Chondrocyte (in vitro differentiated cells): ENCODE measurements at regions not wholly inside any gene's neighbourhood (a gene's known extent, or its start where the extent isn't known, plus 50 kb on each side); places are given as distances from the start of the nearest gene placed in this dataset.

ENCODE experiments used
- DNase-seq: peaks from one replicate; pipeline ENCODE4 v3.0.0; 2021; ENCODE audit warnings: mixed read lengths, low spot score
- H3K27ac Mint-ChIP-seq: one replicate; pipeline ENCODE4 v1.8.0; 2021; ENCODE audit warnings: mild to moderate bottlenecking, moderate library complexity, mixed read lengths; ENCODE audit not compliant: unreplicated experiment
- H3K27me3 Mint-ChIP-seq: 2 replicates; pipeline ENCODE4 v1.8.0; 2021; ENCODE audit warnings: low read depth, mixed read lengths
- H3K36me3 Mint-ChIP-seq: 2 replicates; pipeline ENCODE4 v1.8.0; 2021; ENCODE audit warnings: low read depth, mixed read lengths
- H3K4me1 Mint-ChIP-seq: 2 replicates; pipeline ENCODE4 v1.8.0; 2021; ENCODE audit warnings: low read depth, mild to moderate bottlenecking, mixed read lengths
- H3K4me3 Mint-ChIP-seq: one replicate; pipeline ENCODE4 v1.8.0; 2021; ENCODE audit warnings: mild to moderate bottlenecking, moderate library complexity, mixed read lengths; ENCODE audit not compliant: unreplicated experiment
- H3K9me3 Mint-ChIP-seq: 2 replicates; pipeline ENCODE4 v1.8.0; 2021; ENCODE audit warnings: low read depth, mixed read lengths
- CTCF ChIP-seq: fragments of 200-600 bp; sonication (generic); IDR thresholded peaks from 2 replicates; pipeline ENCODE4 v1.5.0; 2021; ENCODE audit warnings: antibody characterized with exemption, mild to moderate bottlenecking, moderate library complexity

GRCh38 chr3:40871394-40871793 is 327.9 kb upstream of the CTNNB1 start:
- Mint-ChIP-seq H3K27ac (no peak overlapping the region), H3K36me3 (no peaks in the 10 kb centered on the region), H3K4me1 (peaks cover 46% of the 10 kb centered on the region), H3K4me3 (no peak overlapping the region), H3K27me3 (no peaks in the 10 kb centered on the region), H3K9me3 (peaks cover 3% of the 10 kb centered on the region)
- DNase-seq: no peak
- no peak for TF ChIP-seq CTCF

- no peak for DNase-seq
- Mint-ChIP-seq H3K4me1 (peaks cover 56% of the 10 kb centered on the region), H3K27ac (no peak overlapping the region), H3K27me3 (no peaks in the 10 kb centered on the region), H3K4me3 (no peak overlapping the region), H3K9me3 (peaks cover 3% of the 10 kb centered on the region), H3K36me3 (no peaks in the 10 kb centered on the region)
- TF ChIP-seq CTCF: no peak
These were observed 326.9 kb upstream of the CTNNB1 start for GRCh38 chr3:40872258-40872920.

GRCh38 chr3:40873476-40873875 is 325.8 kb upstream of the CTNNB1 start:
- H3K27ac Mint-ChIP-seq: no peak overlapping the region
- no peaks in the 10 kb centered on the region for H3K36me3 Mint-ChIP-seq
- H3K4me1 Mint-ChIP-seq: peaks cover 62% of the 10 kb centered on the region
- no peak overlapping the region for H3K4me3 Mint-ChIP-seq
- TF ChIP-seq CTCF: no peak
- no peaks in the 10 kb centered on the region for H3K27me3 Mint-ChIP-seq
- no peak for DNase-seq
- H3K9me3 Mint-ChIP-seq: peaks cover 3% of the 10 kb centered on the region

- H3K36me3 Mint-ChIP-seq: no peaks in the 10 kb centered on the region
- peaks cover 3% of the 10 kb centered on the region for H3K9me3 Mint-ChIP-seq
- H3K27ac Mint-ChIP-seq: no peak overlapping the region
These were observed 325.2 kb upstream of the CTNNB1 start for GRCh38 chr3:40873934-40874699.

GRCh38 chr3:40875581-40875980 is 323.7 kb upstream of the CTNNB1 start:
- H3K4me1 Mint-ChIP-seq: peaks cover 69% of the 10 kb centered on the region
- peak overlapping the region; percentile 76 for H3K27ac Mint-ChIP-seq
- H3K27me3 Mint-ChIP-seq: no peaks in the 10 kb centered on the region
- no peak for TF ChIP-seq CTCF
- peaks cover 3% of the 10 kb centered on the region for H3K9me3 Mint-ChIP-seq
- DNase-seq: no peak
- no peaks in the 10 kb centered on the region for H3K36me3 Mint-ChIP-seq
- no peak overlapping the region for H3K4me3 Mint-ChIP-seq

More at GRCh38 chr3:40873934-40874699, 325.2 kb upstream of the CTNNB1 start:
- no peaks in the 10 kb centered on the region for H3K27me3 Mint-ChIP-seq
- no peak overlapping the region for H3K4me3 Mint-ChIP-seq
- peaks cover 62% of the 10 kb centered on the region for H3K4me1 Mint-ChIP-seq
- TF ChIP-seq CTCF: no peak
- DNase-seq: no peak
